Glutamatergic neuron (in vitro differentiated cells): ENCODE measurements at regions not wholly inside any gene's neighbourhood (a gene's known extent, or its start where the extent isn't known, plus 50 kb on each side); places are given as distances from the start of the nearest gene placed in this dataset.

Experiments
- DNase-seq: peaks from one replicate; pipeline ENCODE4 v3.0.0; 2022
- H3K27ac Mint-ChIP-seq: one replicate; pipeline ENCODE4 v1.8.0; 2020; ENCODE audit warnings: mild to moderate bottlenecking, mixed read lengths, inconsistent platforms; ENCODE audit not compliant: unreplicated experiment
- H3K27me3 Mint-ChIP-seq: one replicate; pipeline ENCODE4 v1.8.0; 2020; ENCODE audit warnings: mild to moderate bottlenecking, moderate library complexity, mixed read lengths, inconsistent platforms; ENCODE audit not compliant: unreplicated experiment
- H3K36me3 Mint-ChIP-seq: one replicate; pipeline ENCODE4 v1.8.0; 2020; ENCODE audit warnings: mild to moderate bottlenecking, mixed read lengths, inconsistent platforms; ENCODE audit not compliant: unreplicated experiment
- H3K4me1 Mint-ChIP-seq: one replicate; pipeline ENCODE4 v1.8.0; 2020; ENCODE audit warnings: mild to moderate bottlenecking, low read depth, mixed read lengths, inconsistent platforms; ENCODE audit not compliant: unreplicated experiment
- H3K4me3 Mint-ChIP-seq: one replicate; pipeline ENCODE4 v1.8.0; 2020; ENCODE audit warnings: mild to moderate bottlenecking, mixed read lengths, inconsistent platforms; ENCODE audit not compliant: unreplicated experiment
- H3K9me3 Mint-ChIP-seq: one replicate; pipeline ENCODE4 v1.8.0; 2020; ENCODE audit warnings: mild to moderate bottlenecking, moderate library complexity, mixed read lengths, inconsistent platforms; ENCODE audit not compliant: unreplicated experiment
- CTCF ChIP-seq: fragments of 200-600 bp; sonication (generic); IDR thresholded peaks from one replicate; pipeline ENCODE4 v1.5.0; 2021; ENCODE audit not compliant: partially characterized antibody, unreplicated experiment

GRCh38 chr15:85963262-85963760 lies 116.4 kb upstream of the AGBL1 start:
- H3K27ac Mint-ChIP-seq, result no peak overlapping the region
- no peak overlapping the region for H3K4me3 Mint-ChIP-seq
- peaks cover 5% of the 10 kb centered on the region for H3K36me3 Mint-ChIP-seq
- H3K9me3 Mint-ChIP-seq, result no peaks in the 10 kb centered on the region
- peaks cover 5% of the 10 kb centered on the region for H3K4me1 Mint-ChIP-seq
- TF ChIP-seq CTCF, result no peak
- no peak for DNase-seq
- H3K27me3 Mint-ChIP-seq, result peaks cover 6% of the 10 kb centered on the region

- no peak overlapping the region for H3K4me3 Mint-ChIP-seq
- peaks cover 5% of the 10 kb centered on the region for H3K4me1 Mint-ChIP-seq
- H3K27me3 Mint-ChIP-seq, result peaks cover 6% of the 10 kb centered on the region
- no peak overlapping the region for H3K27ac Mint-ChIP-seq
- DNase-seq, result no peak
- no peak for TF ChIP-seq CTCF
- H3K9me3 Mint-ChIP-seq, result no peaks in the 10 kb centered on the region
- H3K36me3 Mint-ChIP-seq, result peaks cover 5% of the 10 kb centered on the region
These were observed 115.2 kb upstream of the AGBL1 start for GRCh38 chr15:85964471-85964870.

GRCh38 chr15:85967553-85967952 lies 112.1 kb upstream of the AGBL1 start:
- no peak for DNase-seq
- Mint-ChIP-seq H3K4me3 (no peak overlapping the region), H3K27me3 (peaks cover 6% of the 10 kb centered on the region), H3K4me1 (peaks cover 5% of the 10 kb centered on the region), H3K27ac (no peak overlapping the region), H3K36me3 (peaks cover 5% of the 10 kb centered on the region), H3K9me3 (peaks cover 2% of the 10 kb centered on the region)
- TF ChIP-seq CTCF, result no peak

GRCh38 chr15:85972805-85973540 lies 106.7 kb upstream of the AGBL1 start:
- H3K9me3 Mint-ChIP-seq, result peaks cover 2% of the 10 kb centered on the region
- no peak overlapping the region for H3K27ac Mint-ChIP-seq
- H3K4me3 Mint-ChIP-seq, result no peak overlapping the region
- no peaks in the 10 kb centered on the region for H3K27me3 Mint-ChIP-seq
- no peak for TF ChIP-seq CTCF
- H3K4me1 Mint-ChIP-seq, result peaks cover under 1% of the 10 kb centered on the region
- no peaks in the 10 kb centered on the region for H3K36me3 Mint-ChIP-seq
- DNase-seq, result no peak

GRCh38 chr15:85973584-85974347 lies 105.9 kb upstream of the AGBL1 start:
- Mint-ChIP-seq H3K4me3 (no peak overlapping the region), H3K9me3 (peaks cover 2% of the 10 kb centered on the region), H3K4me1 (no peaks in the 10 kb centered on the region), H3K27me3 (no peaks in the 10 kb centered on the region), H3K27ac (no peak overlapping the region), H3K36me3 (no peaks in the 10 kb centered on the region)
- no peak for DNase-seq
- no peak for TF ChIP-seq CTCF
